Panc1 (cell line): ENCODE measurements at regions not wholly inside any gene's neighbourhood (a gene's known extent, or its start where the extent isn't known, plus 50 kb on each side); places are given as distances from the start of the nearest gene placed in this dataset.

ENCODE experiments used
- CTCF ChIP-seq: fragments of 450-650 bp; IDR thresholded peaks from 2 replicates; pipeline ENCODE4 v1.5.1; 2017; ENCODE audit warnings: mild to moderate bottlenecking
- POLR2AphosphoS5 ChIP-seq: IDR thresholded peaks from 2 replicates; pipeline ENCODE4 v1.6.1; 2012; ENCODE audit warnings: mild to moderate bottlenecking, low read depth, low read length, moderate library complexity
- SIN3A ChIP-seq: IDR thresholded peaks from 2 replicates; pipeline ENCODE4 v1.6.1; 2012; ENCODE audit warnings: low read depth, mild to moderate bottlenecking, low read length, moderate library complexity, borderline replicate concordance; ENCODE audit not compliant: insufficient read depth
- TF ChIP-seq, protein P1 (sequence below), 2 experiments: IDR thresholded peaks; 2 replicates each; pipeline ENCODE4 v1.6.1; 2011 to 2012; ENCODE audit warnings: low read depth in 2 of 2, control low read depth in 1 of 2, low read length in 1 of 2, mild to moderate bottlenecking in 1 of 2, moderate library complexity in 1 of 2; ENCODE audit not compliant: insufficient read depth in 1 of 2

DNA sequence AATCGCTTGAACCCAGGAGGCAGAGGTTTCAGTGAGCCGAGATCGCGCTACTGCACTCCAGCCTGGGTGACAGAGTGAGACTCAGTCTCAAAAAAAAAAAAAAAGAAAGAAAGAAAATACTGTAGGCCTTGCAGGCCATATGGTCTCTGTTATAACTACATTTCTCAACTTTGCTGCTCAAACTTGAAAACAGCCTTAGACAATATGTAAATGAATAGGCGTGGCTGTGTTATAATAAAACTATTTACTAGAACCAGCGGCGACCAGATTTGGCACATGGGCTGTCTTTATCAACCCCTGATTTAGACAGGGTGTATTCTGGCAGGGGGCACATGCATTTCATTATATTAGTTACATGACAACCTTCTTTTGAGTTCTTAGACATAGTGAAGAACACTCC lies 130.0 kb downstream of the C9orf152 start:
- no peak for TF ChIP-seq CTCF
- TF ChIP-seq POLR2AphosphoS5, result no peak
- TF ChIP-seq, protein P1, sequence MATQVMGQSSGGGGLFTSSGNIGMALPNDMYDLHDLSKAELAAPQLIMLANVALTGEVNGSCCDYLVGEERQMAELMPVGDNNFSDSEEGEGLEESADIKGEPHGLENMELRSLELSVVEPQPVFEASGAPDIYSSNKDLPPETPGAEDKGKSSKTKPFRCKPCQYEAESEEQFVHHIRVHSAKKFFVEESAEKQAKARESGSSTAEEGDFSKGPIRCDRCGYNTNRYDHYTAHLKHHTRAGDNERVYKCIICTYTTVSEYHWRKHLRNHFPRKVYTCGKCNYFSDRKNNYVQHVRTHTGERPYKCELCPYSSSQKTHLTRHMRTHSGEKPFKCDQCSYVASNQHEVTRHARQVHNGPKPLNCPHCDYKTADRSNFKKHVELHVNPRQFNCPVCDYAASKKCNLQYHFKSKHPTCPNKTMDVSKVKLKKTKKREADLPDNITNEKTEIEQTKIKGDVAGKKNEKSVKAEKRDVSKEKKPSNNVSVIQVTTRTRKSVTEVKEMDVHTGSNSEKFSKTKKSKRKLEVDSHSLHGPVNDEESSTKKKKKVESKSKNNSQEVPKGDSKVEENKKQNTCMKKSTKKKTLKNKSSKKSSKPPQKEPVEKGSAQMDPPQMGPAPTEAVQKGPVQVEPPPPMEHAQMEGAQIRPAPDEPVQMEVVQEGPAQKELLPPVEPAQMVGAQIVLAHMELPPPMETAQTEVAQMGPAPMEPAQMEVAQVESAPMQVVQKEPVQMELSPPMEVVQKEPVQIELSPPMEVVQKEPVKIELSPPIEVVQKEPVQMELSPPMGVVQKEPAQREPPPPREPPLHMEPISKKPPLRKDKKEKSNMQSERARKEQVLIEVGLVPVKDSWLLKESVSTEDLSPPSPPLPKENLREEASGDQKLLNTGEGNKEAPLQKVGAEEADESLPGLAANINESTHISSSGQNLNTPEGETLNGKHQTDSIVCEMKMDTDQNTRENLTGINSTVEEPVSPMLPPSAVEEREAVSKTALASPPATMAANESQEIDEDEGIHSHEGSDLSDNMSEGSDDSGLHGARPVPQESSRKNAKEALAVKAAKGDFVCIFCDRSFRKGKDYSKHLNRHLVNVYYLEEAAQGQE (IDR thresholded peaks at IDR 0.05; ENCODE audit: insufficient read depth in 1 of 2, low read depth in 2 of 2, low read length in 1 of 2), result no peak
- no peak for TF ChIP-seq SIN3A
